ENCODE measurements at regions not wholly inside any gene's neighbourhood (a gene's known extent, or its start where the extent isn't known, plus 50 kb on each side); places are given as distances from the start of the nearest gene placed in this dataset.

DNA sequence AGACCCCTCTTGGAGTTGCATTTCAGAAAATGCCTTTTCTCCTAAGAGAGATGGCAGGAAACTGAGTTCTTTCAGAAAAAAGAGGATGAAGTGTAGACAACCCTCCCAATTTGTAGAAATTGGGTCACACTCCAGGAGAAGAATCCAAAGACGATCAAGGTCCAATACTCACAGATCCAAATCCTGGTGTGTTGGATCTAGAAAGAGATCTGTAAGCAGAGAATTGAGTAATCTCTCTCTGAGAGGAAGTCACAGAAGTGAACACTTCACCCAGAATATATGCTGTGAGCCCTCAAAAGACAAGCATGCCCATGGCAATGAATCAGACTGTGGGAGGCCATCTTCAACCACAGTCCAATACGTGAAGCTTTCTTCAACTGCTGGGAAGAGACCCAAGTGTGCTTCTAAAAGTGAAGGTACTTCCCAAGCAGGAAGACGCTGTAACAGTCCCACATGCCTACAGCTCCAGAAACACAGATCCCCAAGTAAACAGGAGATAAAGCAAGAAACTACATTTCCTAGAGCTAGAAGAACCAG, 182.7 kb downstream of the SMC2 start:
- ChIA-PET CTCF (no interaction called here), POLR2A (no interaction called here)
- TF ChIP-seq, protein P1, sequence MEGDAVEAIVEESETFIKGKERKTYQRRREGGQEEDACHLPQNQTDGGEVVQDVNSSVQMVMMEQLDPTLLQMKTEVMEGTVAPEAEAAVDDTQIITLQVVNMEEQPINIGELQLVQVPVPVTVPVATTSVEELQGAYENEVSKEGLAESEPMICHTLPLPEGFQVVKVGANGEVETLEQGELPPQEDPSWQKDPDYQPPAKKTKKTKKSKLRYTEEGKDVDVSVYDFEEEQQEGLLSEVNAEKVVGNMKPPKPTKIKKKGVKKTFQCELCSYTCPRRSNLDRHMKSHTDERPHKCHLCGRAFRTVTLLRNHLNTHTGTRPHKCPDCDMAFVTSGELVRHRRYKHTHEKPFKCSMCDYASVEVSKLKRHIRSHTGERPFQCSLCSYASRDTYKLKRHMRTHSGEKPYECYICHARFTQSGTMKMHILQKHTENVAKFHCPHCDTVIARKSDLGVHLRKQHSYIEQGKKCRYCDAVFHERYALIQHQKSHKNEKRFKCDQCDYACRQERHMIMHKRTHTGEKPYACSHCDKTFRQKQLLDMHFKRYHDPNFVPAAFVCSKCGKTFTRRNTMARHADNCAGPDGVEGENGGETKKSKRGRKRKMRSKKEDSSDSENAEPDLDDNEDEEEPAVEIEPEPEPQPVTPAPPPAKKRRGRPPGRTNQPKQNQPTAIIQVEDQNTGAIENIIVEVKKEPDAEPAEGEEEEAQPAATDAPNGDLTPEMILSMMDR (IDR thresholded peaks at IDR 0.05; ENCODE audit: insufficient read depth, low read length, missing control alignments) = no peak
- DNase-seq (ENCODE audit: low read depth, low spot score) = no peak
- no peak overlapping the region for H3K4me3 ChIP-seq (ENCODE audit: low read depth, low read length)

DNA sequence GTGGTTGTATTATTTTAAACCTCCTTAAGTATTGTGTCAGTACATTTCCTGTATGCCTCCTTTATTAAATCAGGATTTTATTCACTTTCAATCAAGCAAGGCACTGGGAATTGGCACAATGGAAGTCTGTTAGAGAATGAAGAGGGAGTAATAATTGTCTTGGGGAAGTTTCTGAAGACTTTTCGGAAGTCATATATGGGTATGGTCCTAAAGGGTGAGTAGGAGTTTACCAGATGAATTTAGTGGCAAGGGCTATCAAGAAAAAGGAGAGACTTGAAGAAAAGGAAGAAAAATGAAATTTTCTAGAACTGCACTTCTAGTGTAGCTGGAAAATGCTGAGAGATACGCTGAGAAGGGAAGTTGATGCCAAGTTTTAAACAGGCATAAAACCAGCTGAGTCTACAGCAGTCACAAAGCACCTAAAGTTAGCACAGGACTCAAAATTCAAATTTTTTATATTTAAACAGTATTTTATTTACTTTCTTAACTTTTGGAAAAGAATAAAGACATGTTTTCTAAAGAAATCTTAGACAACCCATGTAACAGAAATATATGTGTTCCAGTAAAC, 184.9 kb downstream of the SMC2 start:
- DNase-seq (ENCODE audit: low read depth, low spot score) = no peak
- TF ChIP-seq, protein P1 (IDR thresholded peaks at IDR 0.05; ENCODE audit: insufficient read depth, low read length, missing control alignments) = no peak
- ChIA-PET POLR2A (no interaction called here), CTCF (no interaction called here)
- H3K4me3 ChIP-seq (ENCODE audit: low read depth, low read length) = no peak overlapping the region

DNA sequence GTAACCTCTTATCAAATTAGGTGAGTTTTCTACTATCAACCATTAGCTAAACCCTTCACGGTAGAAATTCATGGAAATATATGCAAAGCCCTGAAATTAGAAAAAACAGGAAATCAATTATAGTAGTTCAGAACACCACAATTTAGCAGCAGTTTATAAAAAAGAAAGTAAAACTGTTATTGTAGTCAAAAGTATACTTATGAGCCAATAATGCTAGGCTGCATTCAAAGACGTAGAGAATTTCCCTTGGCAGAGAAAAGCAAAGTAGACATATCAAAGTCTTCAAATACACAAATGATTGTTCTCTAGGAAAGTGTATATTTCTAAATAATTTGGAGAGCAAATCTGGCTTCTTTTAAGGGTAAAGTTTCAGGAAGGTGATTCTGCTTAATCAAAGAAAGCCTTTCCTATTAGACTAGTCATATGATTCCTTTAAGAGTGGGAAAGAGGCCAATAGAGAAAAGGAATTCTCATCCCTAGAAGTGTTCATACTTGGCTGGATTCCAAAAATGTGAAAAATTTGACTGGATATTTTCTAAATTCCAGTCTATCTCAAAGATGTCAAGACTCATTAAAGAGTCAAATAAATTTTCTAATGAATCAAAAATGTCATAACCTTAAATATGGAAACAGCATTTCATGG, 185.5 kb downstream of the SMC2 start:
- ChIA-PET CTCF (no interaction called here), POLR2A (no interaction called here)
- no peak for DNase-seq (ENCODE audit: low read depth, low spot score)

DNA sequence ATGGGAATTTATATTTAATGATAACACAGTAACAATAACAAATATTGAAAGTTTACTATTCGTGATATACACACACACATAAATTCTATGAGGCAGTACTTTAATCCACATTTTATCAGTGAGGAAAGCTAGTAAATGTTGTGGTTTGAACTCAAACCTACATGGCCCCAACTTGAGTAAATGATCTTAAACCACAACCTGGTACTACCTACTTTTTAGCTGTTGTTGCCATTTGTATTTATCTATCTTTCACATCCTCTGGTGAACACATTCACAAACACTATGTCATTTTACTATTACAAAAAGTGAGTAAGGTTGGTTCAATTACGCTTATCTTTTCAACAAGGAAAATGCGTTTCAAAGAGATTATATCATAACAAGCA, 186.1 kb downstream of the SMC2 start:
- ChIA-PET CTCF (no interaction called here), POLR2A (no interaction called here)
- DNase-seq (ENCODE audit: low read depth, low spot score) = no peak
- H3K4me3 ChIP-seq (ENCODE audit: low read depth, low read length) = no peak overlapping the region
- TF ChIP-seq, protein P1 (IDR thresholded peaks at IDR 0.05; ENCODE audit: insufficient read depth, low read length, missing control alignments) = no peak

More for the DNA sequence above, 185.5 kb downstream of the SMC2 start:
- H3K4me3 ChIP-seq (ENCODE audit: low read depth, low read length) = no peak overlapping the region
- TF ChIP-seq, protein P1 (IDR thresholded peaks at IDR 0.05; ENCODE audit: insufficient read depth, low read length, missing control alignments) = no peak

DNA sequence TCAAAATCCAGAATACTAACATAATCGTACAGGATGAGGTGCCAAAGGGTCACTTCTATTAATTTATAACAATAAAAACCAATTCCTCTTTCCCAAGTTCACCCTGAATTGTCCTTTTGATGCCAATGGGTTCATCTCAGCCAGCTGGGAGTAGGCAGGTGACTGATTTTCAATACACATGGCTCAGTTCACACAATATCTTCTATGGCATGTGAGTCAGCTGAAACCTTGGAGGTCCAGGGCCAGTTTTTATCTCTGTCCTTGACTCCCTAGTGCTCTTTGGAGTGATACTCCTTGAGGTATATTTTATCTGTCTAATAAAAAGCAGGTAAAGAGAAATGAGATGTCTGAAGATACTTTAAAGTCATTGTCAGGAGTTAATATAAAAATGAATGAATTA, 186.6 kb downstream of the SMC2 start:
- CTCF ChIA-PET = no interaction called here
- POLR2A ChIA-PET = no interaction called here
- DNase-seq (ENCODE audit: low read depth, low spot score) = no peak
- no peak overlapping the region for H3K4me3 ChIP-seq (ENCODE audit: low read depth, low read length)
- TF ChIP-seq, protein P1 (IDR thresholded peaks at IDR 0.05; ENCODE audit: insufficient read depth, low read length, missing control alignments) = no peak

DNA sequence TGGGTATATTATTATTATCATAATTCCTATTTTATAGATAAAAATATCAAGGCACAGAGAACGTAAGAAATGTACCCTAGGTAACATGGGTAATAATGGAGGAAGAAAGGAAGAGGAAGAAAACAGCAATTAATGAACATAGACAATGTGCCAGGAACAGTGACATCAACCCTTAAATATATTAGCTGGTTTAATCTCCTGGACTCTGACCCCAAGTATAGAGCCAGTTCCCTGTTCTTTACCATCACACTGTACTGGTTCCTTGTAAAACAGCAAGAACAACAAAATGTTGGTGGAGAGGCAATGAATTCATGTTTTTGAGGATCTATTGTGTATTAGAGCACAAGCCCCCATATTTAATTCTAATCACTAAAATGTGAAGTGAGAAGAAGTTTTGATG, 192.1 kb downstream of the SMC2 start:
- TF ChIP-seq, protein P1 (IDR thresholded peaks at IDR 0.05; ENCODE audit: insufficient read depth, low read length, missing control alignments) = no peak
- H3K4me3 ChIP-seq (ENCODE audit: low read depth, low read length) = no peak overlapping the region
- CTCF ChIA-PET = no interaction called here
- no peak for DNase-seq (ENCODE audit: low read depth, low spot score)
- POLR2A ChIA-PET = no interaction called here
